ENCODE measurements at regions not wholly inside any gene's neighbourhood (a gene's known extent, or its start where the extent isn't known, plus 50 kb on each side); places are given as distances from the start of the nearest gene placed in this dataset.

DNA sequence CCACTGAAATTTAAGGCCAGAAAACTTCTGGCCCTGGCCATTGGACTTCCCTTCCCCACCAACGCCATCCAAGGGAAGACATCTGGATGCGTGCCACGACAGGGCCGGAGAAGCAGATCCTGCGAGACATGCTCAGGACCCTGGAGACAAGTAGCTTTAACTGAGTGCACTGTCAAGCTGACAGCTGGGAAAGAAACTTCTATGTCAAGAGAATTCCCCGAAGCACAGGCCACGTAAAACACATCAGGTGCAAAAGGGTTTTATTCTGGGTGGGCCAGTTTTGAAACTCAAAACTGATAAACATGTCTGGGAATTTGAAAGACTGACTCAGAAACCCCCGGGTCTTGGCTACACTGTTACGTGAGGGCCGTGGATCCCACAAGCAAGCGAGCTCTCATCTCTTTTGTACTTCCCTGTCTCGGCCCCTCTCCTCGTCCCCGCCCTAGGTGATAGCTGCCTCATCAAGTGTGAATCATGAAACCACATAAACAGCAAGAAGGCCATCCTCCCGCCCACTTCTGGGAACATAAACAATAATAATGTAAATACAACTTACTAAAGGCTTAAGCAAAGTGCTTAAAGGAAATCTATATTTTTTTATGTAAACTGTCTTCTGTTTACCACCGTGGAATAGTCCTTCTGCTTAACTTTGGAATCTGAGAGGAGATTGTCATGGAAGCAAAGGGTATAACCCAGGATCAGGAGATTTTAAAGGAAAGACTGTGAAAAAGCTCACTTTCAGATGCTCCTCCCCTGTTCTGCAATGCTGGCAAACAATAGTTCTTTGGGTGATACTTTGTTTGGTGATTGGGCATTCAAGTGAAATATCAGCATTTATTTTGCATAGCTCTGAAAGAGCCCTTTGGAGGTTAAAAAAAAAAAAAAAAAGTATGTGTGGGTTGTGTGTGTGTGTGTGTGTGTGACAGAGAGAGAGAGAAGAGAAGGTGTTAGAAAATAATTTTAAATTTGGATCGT, 406.0 kb upstream of the MAF start:
- TF ChIP-seq POLR2A (IDR thresholded peaks at IDR 0.05): no peak
- TF ChIP-seq, protein P1, sequence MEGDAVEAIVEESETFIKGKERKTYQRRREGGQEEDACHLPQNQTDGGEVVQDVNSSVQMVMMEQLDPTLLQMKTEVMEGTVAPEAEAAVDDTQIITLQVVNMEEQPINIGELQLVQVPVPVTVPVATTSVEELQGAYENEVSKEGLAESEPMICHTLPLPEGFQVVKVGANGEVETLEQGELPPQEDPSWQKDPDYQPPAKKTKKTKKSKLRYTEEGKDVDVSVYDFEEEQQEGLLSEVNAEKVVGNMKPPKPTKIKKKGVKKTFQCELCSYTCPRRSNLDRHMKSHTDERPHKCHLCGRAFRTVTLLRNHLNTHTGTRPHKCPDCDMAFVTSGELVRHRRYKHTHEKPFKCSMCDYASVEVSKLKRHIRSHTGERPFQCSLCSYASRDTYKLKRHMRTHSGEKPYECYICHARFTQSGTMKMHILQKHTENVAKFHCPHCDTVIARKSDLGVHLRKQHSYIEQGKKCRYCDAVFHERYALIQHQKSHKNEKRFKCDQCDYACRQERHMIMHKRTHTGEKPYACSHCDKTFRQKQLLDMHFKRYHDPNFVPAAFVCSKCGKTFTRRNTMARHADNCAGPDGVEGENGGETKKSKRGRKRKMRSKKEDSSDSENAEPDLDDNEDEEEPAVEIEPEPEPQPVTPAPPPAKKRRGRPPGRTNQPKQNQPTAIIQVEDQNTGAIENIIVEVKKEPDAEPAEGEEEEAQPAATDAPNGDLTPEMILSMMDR (IDR thresholded peaks at IDR 0.05): no peak

Measured in Peyer's patch (tissue), 4 donors.